ENCODE measurements at regions not wholly inside any gene's neighbourhood (a gene's known extent, or its start where the extent isn't known, plus 50 kb on each side); places are given as distances from the start of the nearest gene placed in this dataset.

GRCh38 chr21:25127007-25127406 lies 480.3 kb downstream of the MRPL39 start:
- Mint-ChIP-seq H3K9me3 (ENCODE audit: low read depth) (peaks cover 22% of the 10 kb centered on the region), H3K27me3 (no peaks in the 10 kb centered on the region), H3K27ac (no peak overlapping the region), H3K4me3 (ENCODE audit: low read depth) (no peak overlapping the region), H3K36me3 (ENCODE audit: insufficient read depth) (no peaks in the 10 kb centered on the region), H3K4me1 (ENCODE audit: low read depth) (no peaks in the 10 kb centered on the region)
- no peak for TF ChIP-seq CTCF (IDR thresholded peaks at IDR 0.05; ENCODE audit: unreplicated experiment)
- no peak for DNase-seq (ENCODE audit: low spot score, unreplicated experiment)

DNA sequence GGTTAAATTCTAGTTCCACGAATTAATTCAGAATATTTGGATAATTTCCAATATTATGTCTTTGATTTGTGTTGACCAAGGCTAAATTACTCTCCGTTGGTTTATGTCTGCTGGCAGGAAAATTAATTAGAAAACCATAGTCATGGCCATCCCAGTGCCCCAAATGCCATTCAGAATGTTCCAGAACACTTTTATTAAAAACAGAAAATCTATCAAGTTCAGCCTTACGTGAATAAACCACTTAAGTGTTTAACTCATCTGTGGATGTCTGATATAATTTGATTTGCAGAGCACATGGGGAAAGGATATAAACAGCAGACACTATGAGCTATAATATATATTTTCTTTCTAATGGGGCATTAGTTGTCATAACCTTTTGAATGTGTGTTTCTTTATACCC lies 480.7 kb downstream of the MRPL39 start:
- no peak for DNase-seq (ENCODE audit: low spot score, unreplicated experiment)
- H3K4me1 Mint-ChIP-seq (ENCODE audit: low read depth): no peaks in the 10 kb centered on the region
- H3K27me3 Mint-ChIP-seq: no peaks in the 10 kb centered on the region
- no peak overlapping the region for H3K27ac Mint-ChIP-seq
- no peak overlapping the region for H3K4me3 Mint-ChIP-seq (ENCODE audit: low read depth)
- no peaks in the 10 kb centered on the region for H3K36me3 Mint-ChIP-seq (ENCODE audit: insufficient read depth)
- peaks cover 20% of the 10 kb centered on the region for H3K9me3 Mint-ChIP-seq (ENCODE audit: low read depth)
- no peak for TF ChIP-seq CTCF (IDR thresholded peaks at IDR 0.05; ENCODE audit: unreplicated experiment)

GRCh38 chr21:25118648-25119047 lies 488.6 kb downstream of the MRPL39 start:
- H3K9me3 Mint-ChIP-seq (ENCODE audit: low read depth): peaks cover 39% of the 10 kb centered on the region
- TF ChIP-seq CTCF (IDR thresholded peaks at IDR 0.05; ENCODE audit: unreplicated experiment): no peak
- H3K36me3 Mint-ChIP-seq (ENCODE audit: insufficient read depth): no peaks in the 10 kb centered on the region
- H3K4me3 Mint-ChIP-seq (ENCODE audit: low read depth): no peak overlapping the region
- no peak for DNase-seq (ENCODE audit: low spot score, unreplicated experiment)
- no peaks in the 10 kb centered on the region for H3K27me3 Mint-ChIP-seq
- peaks cover 2% of the 10 kb centered on the region for H3K4me1 Mint-ChIP-seq (ENCODE audit: low read depth)
- H3K27ac Mint-ChIP-seq: no peak overlapping the region

- peaks cover 26% of the 10 kb centered on the region for H3K9me3 Mint-ChIP-seq (ENCODE audit: low read depth)
- H3K36me3 Mint-ChIP-seq (ENCODE audit: insufficient read depth): no peaks in the 10 kb centered on the region
- H3K4me3 Mint-ChIP-seq (ENCODE audit: low read depth): no peak overlapping the region
- no peak for TF ChIP-seq CTCF (IDR thresholded peaks at IDR 0.05; ENCODE audit: unreplicated experiment)
- H3K4me1 Mint-ChIP-seq (ENCODE audit: low read depth): peaks cover 2% of the 10 kb centered on the region
- DNase-seq (ENCODE audit: low spot score, unreplicated experiment): no peak
- H3K27ac Mint-ChIP-seq: no peak overlapping the region
- H3K27me3 Mint-ChIP-seq: no peaks in the 10 kb centered on the region
Measured at GRCh38 chr21:25115021-25115420, 492.3 kb downstream of the MRPL39 start.

DNA sequence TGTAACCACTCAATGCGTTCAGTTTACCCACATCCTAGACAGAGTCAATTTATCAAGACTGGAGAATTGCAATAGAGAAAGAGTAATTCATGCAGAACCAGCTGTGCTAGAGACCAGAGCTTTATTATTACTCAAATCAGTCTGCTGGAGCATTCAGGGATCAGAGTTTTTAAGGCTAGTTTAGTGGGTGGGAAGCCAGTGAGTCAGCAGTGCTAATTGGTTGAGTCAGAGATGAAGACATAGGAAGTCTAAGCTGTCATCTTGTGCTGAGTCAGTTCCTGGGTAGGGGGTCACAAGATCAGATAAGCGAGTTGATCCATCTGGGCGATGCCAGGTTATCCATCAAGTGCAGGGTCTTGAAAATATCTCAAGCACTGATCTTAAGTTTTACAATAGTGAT lies 499.6 kb downstream of the MRPL39 start:
- H3K27me3 Mint-ChIP-seq: no peaks in the 10 kb centered on the region
- no peak for DNase-seq (ENCODE audit: low spot score, unreplicated experiment)
- H3K36me3 Mint-ChIP-seq (ENCODE audit: insufficient read depth): peaks cover 2% of the 10 kb centered on the region
- no peak overlapping the region for H3K4me3 Mint-ChIP-seq (ENCODE audit: low read depth)
- H3K27ac Mint-ChIP-seq: no peak overlapping the region
- no peak for TF ChIP-seq CTCF (IDR thresholded peaks at IDR 0.05; ENCODE audit: unreplicated experiment)
- peaks cover 15% of the 10 kb centered on the region for H3K9me3 Mint-ChIP-seq (ENCODE audit: low read depth)
- H3K4me1 Mint-ChIP-seq (ENCODE audit: low read depth): no peaks in the 10 kb centered on the region
